ENCODE measurements at regions not wholly inside any gene's neighbourhood (a gene's known extent, or its start where the extent isn't known, plus 50 kb on each side); places are given as distances from the start of the nearest gene placed in this dataset.

DNA sequence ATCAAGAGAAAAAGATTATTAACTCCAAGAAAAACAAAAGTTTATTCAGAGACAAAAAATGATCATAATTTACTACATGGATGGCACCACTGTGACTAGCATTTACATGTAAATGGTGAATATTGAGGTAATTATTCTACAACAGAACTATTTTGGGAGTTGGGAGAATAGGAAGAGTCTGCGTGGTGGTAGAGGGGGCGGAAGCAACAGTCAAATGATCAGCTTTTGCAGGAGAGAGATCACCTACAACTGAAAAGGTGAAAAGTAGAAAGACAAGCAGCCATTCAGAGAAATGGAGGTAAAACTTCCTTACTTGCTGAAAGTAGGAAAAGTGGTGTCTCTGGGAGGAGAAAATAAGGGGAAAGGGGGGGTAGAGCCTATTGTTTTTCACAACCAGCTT lies 62.8 kb upstream of the SACS start:
- TF ChIP-seq POLR2AphosphoS5 (IDR thresholded peaks at IDR 0.05; ENCODE audit: low read depth) (no peak), GABPA (IDR thresholded peaks at IDR 0.05; ENCODE audit: low read depth) (no peak), SPI1 (IDR thresholded peaks at IDR 0.05; ENCODE audit: borderline replicate concordance, low read depth) (no peak)
- TF ChIP-seq, protein P1, sequence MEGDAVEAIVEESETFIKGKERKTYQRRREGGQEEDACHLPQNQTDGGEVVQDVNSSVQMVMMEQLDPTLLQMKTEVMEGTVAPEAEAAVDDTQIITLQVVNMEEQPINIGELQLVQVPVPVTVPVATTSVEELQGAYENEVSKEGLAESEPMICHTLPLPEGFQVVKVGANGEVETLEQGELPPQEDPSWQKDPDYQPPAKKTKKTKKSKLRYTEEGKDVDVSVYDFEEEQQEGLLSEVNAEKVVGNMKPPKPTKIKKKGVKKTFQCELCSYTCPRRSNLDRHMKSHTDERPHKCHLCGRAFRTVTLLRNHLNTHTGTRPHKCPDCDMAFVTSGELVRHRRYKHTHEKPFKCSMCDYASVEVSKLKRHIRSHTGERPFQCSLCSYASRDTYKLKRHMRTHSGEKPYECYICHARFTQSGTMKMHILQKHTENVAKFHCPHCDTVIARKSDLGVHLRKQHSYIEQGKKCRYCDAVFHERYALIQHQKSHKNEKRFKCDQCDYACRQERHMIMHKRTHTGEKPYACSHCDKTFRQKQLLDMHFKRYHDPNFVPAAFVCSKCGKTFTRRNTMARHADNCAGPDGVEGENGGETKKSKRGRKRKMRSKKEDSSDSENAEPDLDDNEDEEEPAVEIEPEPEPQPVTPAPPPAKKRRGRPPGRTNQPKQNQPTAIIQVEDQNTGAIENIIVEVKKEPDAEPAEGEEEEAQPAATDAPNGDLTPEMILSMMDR (IDR thresholded peaks at IDR 0.05; ENCODE audit: insufficient read depth, low read length) = no peak
- TF ChIP-seq, protein P2, sequence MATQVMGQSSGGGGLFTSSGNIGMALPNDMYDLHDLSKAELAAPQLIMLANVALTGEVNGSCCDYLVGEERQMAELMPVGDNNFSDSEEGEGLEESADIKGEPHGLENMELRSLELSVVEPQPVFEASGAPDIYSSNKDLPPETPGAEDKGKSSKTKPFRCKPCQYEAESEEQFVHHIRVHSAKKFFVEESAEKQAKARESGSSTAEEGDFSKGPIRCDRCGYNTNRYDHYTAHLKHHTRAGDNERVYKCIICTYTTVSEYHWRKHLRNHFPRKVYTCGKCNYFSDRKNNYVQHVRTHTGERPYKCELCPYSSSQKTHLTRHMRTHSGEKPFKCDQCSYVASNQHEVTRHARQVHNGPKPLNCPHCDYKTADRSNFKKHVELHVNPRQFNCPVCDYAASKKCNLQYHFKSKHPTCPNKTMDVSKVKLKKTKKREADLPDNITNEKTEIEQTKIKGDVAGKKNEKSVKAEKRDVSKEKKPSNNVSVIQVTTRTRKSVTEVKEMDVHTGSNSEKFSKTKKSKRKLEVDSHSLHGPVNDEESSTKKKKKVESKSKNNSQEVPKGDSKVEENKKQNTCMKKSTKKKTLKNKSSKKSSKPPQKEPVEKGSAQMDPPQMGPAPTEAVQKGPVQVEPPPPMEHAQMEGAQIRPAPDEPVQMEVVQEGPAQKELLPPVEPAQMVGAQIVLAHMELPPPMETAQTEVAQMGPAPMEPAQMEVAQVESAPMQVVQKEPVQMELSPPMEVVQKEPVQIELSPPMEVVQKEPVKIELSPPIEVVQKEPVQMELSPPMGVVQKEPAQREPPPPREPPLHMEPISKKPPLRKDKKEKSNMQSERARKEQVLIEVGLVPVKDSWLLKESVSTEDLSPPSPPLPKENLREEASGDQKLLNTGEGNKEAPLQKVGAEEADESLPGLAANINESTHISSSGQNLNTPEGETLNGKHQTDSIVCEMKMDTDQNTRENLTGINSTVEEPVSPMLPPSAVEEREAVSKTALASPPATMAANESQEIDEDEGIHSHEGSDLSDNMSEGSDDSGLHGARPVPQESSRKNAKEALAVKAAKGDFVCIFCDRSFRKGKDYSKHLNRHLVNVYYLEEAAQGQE (IDR thresholded peaks at IDR 0.05; ENCODE audit: insufficient replicate concordance, low read depth) = no peak
